Fibroblast of pulmonary artery (primary cell): ENCODE measurements at regions not wholly inside any gene's neighbourhood (a gene's known extent, or its start where the extent isn't known, plus 50 kb on each side); places are given as distances from the start of the nearest gene placed in this dataset.

Experiments
- DNase-seq: peaks from one replicate; pipeline ENCODE4 v3.0.0-alpha.2; 2010; ENCODE audit warnings: low read depth
- H3K4me3 ChIP-seq: replicated peaks from 2 replicates; pipeline ENCODE4 v1.5.1; 2011; ENCODE audit warnings: low read depth, mild to moderate bottlenecking, control low read depth, low read length, moderate library complexity
- TF ChIP-seq, protein P1 (sequence below): IDR thresholded peaks from 2 replicates; pipeline ENCODE4 v1.5.1; 2011; ENCODE audit warnings: mild to moderate bottlenecking, control low read depth, low read length, inconsistent platforms; ENCODE audit errors: missing control alignments

DNA sequence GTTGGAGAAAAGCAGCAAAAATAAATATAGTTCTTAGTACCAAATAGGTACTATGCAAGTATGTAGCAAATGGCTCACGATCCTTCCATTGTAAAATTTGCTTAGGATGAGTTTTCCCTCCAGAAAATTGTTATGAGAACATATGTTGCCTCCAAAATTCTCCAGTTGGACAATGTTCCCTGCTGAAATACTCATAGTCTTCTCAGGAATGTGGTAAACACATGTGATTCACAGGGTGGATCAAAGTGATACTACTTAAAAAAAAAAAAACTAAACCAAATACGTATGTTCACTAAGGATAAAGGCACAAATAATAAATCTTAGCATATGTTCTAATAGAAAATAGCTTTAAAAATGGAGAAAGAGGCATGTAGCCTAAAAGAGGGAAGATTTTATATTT is 84.3 kb upstream of the ZNF385D start:
- DNase-seq = no peak
- TF ChIP-seq, protein P1, sequence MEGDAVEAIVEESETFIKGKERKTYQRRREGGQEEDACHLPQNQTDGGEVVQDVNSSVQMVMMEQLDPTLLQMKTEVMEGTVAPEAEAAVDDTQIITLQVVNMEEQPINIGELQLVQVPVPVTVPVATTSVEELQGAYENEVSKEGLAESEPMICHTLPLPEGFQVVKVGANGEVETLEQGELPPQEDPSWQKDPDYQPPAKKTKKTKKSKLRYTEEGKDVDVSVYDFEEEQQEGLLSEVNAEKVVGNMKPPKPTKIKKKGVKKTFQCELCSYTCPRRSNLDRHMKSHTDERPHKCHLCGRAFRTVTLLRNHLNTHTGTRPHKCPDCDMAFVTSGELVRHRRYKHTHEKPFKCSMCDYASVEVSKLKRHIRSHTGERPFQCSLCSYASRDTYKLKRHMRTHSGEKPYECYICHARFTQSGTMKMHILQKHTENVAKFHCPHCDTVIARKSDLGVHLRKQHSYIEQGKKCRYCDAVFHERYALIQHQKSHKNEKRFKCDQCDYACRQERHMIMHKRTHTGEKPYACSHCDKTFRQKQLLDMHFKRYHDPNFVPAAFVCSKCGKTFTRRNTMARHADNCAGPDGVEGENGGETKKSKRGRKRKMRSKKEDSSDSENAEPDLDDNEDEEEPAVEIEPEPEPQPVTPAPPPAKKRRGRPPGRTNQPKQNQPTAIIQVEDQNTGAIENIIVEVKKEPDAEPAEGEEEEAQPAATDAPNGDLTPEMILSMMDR = no peak
- no peak overlapping the region for H3K4me3 ChIP-seq

DNA sequence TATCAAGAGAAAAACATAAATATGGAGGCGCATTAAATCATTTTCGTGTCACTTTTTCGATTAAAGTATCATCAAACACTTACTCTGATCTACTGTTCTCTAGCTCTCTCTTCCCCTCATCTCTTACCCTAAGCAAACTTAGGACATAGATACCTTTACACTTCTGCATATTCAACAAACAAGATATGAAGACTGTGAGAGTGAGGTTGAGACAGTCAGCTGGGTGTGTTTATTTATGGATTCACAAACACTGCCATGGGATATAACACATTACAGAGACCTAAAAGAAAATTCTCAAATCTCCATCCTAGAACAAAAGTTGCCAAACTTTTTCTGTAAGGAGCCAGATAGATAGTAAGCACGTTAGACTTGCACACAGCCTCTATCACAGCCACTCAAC is 85.2 kb upstream of the ZNF385D start:
- TF ChIP-seq, protein P1 = no peak

DNA sequence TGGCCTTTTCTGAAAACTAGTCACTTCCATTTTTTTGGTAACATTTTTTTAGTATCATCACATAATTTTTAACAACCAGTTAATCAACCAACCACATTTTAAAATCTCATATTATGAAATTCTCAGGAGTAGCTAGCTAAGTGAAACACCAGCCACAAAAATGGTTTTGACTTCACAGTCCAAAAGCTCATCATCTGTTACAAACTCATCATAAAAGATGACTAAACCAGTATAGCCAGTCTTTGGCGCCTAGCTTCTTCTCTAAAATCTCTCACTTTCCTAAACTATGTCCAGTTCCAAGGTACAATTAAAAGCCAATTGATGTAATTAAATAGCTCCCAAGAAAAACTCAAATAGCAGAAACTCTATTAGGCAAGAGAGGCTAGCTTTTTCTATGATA is 88.2 kb upstream of the ZNF385D start:
- TF ChIP-seq, protein P1 = no peak
- DNase-seq = no peak
- H3K4me3 ChIP-seq = no peak overlapping the region

More for the DNA sequence above, 85.2 kb upstream of the ZNF385D start:
- H3K4me3 ChIP-seq = no peak overlapping the region
- no peak for DNase-seq

DNA sequence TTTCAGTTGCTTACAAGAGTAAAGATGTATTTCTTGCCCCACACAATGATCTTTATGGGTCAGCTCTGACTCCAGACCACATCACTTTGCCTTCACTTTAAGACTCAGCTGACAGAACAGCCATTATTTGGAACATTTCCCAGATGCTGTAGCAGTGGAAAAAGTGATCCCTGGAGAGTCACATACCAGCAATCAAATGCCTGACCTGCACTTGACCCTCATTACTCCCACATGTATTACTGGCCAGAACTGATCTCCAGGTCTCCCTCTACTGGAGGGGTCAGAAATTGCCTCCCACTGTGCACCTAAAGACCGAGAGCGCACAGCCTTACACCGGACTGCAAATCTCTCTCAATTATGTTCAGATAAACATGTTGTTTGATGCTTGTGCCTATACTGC is 88.6 kb upstream of the ZNF385D start:
- peak; percentile 81 for DNase-seq
- TF ChIP-seq, protein P1 = peak; percentile 20

DNA sequence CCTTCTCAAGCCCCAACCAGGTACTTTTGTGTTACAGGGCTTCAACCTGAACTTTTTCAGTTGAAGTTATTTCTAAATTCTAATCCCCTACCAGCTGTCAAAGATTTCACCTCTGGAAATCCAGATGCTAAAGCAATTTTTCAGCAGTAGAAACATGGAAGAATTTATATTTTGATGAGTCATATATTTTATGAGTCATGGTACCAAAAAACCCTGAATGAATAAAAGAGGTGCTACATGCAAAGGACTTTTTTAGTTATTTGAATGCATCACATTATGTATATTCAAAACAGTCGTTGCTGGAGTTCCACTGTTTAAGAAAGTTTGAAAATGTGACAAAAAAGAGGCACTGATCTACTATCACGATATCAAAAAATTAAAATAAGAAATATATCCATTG is 96.0 kb upstream of the ZNF385D start:
- peak; percentile 8 for DNase-seq
- no peak overlapping the region for H3K4me3 ChIP-seq
- TF ChIP-seq, protein P1 = no peak

More for the DNA sequence above, 88.6 kb upstream of the ZNF385D start:
- no peak overlapping the region for H3K4me3 ChIP-seq

DNA sequence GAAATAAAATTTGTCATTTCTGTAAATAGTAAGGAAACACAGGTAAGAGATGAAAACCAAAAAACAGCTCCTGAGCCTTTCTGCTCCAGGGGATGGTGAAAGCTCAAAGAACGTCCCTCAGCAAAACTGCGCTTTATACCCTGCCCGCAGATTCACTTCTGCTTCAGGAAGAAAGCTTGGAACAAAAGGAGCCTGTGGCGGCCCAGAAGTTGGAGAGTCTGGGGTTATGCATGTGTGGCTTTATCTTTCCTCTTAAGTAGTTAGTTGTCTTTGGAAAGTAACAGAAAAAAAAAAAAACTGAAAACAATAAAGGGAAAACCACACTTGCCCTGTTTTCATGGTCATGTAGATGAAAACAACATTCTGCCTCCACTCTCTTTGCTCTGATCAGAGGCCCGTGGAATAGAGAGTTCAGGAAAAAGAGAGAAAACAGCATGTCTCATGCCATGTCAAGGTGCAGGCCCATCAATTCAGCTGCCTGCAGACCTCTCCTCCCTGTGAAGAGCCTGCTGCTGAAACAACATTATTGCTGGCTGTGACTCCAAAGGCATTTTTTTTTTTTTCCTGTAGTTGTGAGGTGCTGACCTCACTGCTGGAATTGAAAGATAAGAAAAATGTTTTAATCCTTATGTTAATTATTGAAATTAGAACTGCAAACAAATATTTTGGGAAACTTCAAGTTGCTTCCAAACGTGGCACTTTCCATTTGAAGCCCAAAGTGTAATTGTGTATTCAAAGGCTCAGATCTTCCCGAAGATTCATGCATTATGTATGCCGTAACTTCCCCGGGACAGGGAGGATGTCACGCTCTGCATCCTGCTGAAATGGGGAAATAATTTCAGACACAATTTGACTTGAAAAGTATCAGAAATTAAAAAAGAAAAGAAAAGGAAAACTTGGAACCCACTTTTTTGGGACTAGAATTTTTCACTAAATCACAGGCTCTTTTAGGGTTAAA is 108.4 kb upstream of the ZNF385D start:
- no peak overlapping the region for H3K4me3 ChIP-seq
- TF ChIP-seq, protein P1 = no peak
- DNase-seq = no peak
